GM21515 (cell line): ENCODE measurements at regions not wholly inside any gene's neighbourhood (a gene's known extent, or its start where the extent isn't known, plus 50 kb on each side); places are given as distances from the start of the nearest gene placed in this dataset.
"Not testable (repeated sequence)": the region's sequence is repeated elsewhere in the genome, so short reads cannot be mapped to it uniquely, and the experiment has no call there.

Source experiments
- ATAC-seq: cut with Tn5 transposase; IDR thresholded peaks from one replicate; pipeline ENCODE4 v1.9.1; 2021; ENCODE audit not compliant: unreplicated experiment

DNA sequence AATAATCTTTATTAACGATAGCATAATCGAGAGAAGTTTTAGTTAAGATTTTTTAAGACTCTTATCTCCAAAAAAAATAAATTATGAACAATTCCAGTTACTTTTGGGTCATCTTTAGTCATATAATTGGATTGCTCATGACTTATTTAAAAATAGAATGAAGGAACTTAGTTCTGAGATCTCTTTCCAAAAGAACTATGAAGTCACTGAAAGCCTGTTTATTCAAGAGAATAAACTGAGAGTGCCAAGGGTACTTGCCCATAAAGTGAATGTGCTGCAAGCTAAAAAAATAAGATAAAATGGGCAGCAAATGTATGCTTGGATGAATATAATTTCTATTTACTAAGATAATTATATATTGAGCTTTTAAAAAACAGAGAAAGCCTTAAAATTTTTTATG, 176.5 kb upstream of the PLSCR5 start:
- ATAC-seq: no peak

DNA sequence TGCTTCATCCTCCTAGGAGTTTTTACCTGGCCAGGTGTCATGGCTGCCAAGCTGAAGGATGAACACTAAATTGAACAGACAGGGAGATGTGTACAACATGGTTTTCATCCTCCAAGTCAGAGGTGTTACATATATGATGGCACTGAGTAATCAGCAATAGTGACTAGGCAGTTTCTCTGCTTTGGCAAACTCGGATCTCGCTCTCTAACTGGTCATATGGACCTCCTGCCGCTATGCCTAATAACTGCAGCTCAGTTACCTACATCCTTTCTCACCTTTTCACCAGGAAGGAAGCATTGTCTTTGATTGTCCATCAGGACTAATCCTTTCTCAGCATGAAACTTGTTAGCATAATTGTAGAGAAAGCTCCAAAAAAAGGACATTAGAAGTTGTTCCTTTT, 175.9 kb upstream of the PLSCR5 start:
- ATAC-seq: no peak

DNA sequence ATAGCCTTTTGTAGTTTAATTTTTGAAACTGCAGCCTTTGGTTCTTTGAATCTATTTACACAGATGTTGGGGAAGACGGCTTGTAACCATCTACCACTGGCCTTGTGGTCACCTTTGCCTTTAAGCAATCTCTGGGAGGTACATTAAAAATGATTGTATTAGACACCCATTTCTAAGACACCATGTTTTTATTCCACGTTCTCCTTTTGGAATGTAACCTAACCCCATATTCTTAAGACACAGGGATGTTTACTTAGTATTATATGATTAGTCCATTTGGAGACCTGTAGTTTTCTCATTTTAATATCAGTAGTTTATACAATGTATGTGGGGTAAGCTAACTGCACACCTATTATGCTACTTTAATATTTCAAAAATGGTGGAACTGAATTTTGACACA, 175.1 kb upstream of the PLSCR5 start:
- ATAC-seq: no peak

DNA sequence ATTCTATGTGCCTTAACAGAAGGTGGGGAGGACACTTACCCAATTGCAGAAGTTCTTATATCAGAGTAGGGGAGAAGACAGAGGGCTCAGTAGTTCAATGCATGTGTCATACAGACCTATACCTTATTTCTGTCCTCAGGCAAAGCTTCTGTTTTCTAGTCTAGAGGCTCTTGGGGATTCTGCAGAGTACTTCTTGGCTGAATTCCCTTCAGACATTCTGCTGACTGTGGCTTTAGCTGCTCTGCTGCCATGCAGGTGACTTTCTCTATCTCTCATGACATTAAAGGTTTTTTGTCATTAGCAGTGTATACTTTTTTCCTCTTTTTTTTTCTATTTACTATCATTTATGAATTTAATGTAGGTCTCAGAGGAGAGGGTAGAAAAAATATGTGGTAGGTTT, 172.8 kb upstream of the PLSCR5 start:
- no peak for ATAC-seq

DNA sequence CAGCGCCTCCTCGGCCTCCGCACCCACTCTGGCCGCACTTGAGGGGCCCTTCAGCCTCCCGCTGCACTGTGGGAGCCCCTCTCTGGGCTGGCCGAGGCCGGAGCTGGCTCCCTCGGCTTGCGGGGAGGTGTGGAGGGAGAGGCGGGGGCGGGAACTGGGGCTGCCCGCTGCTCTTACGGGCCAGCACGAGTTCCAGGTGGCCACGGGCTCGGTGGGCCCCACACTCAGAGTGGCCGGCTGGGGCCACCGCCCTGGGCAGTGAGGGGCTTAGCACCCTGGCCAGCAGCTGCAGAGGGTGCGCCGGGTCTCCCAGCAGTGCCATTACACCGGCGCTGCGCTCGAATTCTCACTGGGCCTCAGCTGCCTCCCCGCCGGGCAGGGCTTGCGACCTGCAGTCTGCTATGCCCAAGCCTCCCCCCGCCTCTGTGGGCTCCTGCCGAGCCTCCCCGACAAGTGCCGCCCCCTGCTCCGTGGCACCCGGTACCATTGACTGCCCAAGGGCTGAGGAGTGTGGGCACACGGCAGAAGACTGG, 167.1 kb upstream of the PLSCR5 start:
- ATAC-seq: no peak

DNA sequence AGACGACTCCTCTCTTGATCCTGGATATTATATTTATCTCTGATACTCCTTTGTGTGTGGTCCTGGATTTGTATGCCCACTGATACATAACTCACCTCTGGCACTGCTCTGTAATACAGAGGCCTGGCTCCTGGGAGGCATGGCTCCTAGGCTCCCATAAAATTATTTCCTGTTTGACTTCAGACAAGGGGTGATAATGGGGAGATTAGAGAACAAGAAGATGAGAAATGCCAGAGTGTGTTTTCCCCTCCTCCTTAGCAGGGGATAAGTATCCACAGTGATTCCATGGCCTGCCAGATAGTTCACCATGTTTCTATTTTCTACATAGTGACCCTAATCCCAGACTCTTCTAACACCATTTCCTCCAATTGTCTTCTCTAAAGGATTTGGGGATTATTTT, 165.7 kb upstream of the PLSCR5 start:
- ATAC-seq: no peak

DNA sequence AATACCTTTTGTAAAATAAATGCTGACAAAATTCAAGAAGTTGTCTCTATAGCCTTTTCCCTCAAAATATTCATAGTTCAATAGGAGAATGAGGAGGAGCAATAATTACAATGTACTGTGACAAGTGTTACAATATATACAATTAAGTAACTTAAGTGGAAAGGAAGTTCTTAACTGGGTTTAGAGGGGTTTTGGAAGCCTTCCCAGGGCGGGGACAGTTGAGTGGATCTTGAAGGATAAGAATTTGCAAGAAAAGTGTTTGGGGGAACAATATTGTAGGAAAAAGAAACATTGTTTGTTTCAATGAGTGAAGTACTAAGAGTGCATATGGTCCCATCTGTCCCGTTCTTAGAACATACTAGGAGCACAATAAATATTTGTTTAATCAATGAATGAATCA, 165.2 kb upstream of the PLSCR5 start:
- ATAC-seq: no peak

DNA sequence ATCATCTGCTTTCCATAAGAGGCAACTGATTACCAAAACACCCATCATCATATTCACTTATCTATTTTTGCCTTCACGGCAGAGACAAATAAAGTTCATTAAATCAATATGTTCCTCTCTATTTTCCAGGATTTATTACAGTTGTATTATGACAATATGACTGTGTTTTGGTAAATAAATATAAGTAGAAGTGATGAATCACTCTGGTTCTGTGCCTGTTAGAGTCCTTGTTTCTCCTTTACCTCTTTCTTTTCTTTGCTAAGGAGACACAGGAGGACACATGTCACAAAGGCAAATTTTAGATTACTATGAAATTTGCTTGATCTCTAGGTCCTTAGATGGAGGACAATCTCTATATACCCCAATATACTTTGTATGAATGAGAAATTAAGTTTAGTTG, 152.6 kb upstream of the PLSCR5 start:
- ATAC-seq: no peak

DNA sequence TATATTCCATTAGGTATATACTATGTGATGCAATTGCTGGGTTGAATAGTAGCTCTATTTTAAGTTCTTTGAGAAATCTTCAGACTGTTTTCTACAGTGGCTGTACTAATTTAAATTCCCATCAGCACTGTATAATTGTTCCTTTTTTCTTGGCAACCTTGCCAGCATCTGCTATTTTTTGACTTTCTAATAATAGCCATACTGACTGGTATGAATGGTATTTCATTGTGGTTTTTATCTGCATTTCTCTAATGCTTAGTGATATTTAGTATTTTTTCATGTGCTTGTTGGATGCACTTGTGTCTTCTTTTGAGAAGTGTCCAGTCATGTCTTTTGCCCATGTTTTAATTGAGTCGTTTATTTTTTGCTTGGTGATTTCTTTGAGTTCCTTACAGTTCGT, 145.1 kb upstream of the PLSCR5 start:
- ATAC-seq: no peak

DNA sequence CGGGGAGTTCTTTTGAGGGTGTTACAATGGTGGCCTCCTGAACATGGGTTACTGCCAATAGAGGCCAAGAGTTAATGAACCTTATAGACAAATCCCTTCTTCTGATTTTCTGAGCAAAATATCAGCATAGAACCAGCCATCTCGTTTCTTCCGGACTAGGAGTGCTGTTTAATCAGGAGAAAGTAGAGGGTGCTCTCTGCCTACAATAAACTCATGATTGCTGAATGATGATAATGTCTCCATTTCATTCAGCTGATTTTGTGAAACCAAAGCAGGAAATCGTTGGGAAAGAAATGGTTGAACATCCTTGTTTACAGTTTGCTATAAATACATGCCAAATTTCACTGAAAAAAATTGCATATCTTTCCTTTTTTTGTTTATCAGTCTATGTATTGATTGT, 142.8 kb upstream of the PLSCR5 start:
- ATAC-seq: no peak

DNA sequence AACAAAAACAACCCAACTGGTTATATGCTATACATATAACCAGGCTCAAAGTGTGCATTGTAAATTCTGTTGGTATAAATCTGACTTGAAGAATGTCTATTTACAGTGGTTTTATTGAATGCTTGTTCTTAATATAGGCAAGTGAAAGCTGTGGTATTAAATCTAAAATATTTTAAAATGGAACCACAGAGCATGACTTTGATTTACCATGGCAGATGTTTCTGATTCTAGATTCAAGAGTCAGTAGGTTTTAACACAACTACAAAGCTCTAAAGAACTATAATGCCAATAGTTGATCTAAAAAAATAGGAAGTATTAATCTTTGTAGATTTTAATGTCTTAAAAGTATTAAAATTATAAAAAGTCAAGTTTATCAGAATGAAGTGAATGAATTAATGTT, 141.9 kb upstream of the PLSCR5 start:
- ATAC-seq: no peak

DNA sequence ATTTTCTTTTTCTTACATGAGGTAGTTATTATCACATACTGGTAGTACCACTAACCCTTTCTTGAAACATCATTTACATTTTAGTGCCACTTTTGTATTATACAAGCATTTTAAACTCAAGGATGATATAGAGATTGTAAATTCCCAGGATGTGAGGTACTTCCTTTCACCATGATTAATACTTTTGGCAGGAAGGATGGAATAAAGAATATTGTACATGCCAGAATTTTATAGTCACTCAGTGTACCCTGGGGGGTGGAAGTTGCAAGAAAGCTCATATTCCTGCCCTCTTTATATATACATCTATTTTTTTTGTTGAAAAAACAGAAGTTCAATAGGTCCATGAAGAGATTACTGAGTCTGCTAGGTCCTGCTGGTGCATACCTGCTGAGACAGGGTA, 141.0 kb upstream of the PLSCR5 start:
- ATAC-seq: no peak

DNA sequence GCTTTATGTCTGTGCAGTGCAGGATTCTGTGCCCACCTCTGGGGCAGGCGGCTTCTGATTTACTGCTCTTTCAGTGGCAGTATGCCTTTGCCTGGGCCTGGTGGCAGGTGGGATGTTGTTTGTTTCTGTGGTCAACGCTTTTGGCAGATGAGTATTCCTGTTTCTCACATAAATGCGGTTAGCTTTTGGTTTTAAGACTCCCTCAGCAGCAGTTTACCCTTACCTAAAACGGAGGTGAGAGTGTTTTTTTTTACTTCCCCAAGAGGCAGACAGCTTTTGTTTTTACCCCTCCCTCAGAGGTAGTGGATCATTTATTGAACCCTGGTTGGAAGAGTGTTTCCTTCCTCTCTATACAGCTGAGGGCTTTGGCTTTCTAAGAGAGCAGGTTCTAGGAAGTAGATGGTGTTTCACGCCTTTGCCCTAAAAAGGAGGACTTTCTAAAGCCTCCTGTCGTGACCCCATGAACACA, 134.1 kb upstream of the PLSCR5 start:
- ATAC-seq: peak; percentile 54

DNA sequence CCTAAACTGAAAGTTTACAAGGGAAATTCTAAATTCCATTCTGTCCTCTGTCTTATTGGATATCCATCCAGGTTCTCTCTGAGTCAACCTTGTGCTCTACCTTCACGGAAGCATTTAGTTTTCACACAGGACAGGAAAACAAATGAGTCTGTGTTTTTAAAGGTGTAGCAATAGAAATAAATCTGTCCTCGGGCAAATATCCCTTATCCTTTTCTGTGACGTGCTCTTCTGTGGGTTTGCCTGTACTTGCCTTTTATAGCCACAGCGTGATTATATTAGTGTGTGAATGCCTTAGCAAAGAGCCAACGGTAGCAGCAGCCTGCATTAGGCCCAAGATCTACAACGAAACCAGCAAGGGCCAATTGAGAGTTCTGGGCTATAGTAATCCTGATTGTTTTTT, 127.2 kb upstream of the PLSCR5 start:
- ATAC-seq: no peak

DNA sequence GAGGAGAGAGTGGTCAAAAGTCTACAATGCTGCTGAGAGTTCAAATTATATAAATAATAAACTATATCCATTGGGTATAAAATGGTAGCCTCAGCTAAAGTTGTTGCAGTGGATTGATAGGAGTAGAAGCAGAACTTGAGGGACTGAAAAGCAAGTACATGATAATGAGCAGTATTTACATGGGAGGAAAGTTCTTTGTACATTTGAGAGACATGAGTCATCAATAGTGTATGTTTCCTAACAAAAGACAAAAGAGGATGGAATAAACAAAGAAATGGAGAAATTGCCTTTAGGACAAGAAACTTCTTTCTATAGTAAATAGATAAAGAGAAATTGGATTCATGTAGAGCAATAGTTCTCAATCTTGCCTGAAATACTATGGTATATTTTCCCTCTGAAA, 110.0 kb upstream of the PLSCR5 start:
- ATAC-seq: no peak

DNA sequence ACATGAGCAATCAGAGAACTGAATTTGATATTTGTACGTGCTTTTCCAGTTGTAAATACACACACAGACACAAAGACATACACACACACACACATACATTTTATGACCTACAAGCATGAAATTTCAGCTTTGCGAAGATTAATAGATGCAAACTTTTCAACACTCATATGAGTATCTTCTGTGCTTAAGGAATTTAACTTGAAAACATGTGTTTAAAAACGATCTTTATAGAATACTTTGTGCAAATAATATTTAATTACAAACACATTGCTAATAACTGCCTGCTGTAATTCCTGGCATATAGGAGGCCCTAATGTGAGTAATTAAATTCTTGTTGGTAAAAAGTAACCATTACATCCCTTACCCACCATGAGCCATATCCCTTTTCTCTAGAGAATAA, 107.7 kb upstream of the PLSCR5 start:
- ATAC-seq: no peak

DNA sequence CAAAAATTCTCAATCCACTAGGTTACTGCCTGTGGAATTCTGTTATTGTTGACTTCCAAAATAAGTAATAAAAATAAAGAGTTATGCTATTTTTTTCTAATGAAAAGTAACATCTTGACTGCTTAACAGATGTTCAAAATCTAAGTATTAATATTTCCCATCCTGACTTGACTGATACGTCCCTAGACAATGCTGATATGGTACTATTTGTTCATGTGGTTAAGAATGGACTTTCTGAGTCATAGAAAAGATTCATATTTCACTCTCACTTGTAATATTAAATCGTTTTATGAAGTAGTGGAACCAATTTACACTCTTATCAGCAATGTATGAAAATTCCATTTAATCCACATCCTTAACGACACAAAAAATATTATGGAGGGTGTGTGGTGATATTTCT, 104.8 kb upstream of the PLSCR5 start:
- no peak for ATAC-seq

DNA sequence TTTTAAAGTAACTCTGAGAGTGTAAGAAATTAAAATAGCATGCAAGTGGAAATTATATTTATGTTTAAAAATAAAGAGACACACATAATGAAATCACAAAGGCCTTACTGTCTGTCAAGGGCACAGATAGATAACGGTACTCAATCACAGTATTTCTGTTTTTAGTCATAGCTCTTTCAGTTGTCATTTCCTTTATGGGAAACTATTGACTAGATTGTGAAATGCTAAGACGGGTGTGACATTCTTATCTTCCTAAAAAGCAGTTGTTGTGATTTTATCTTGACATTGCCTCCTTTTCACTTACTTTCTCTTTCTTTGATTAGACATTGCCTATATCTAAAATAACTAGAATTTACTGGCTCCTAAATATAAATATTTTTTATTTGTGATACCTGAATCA, 100.1 kb upstream of the PLSCR5 start:
- ATAC-seq: peak; percentile 78

DNA sequence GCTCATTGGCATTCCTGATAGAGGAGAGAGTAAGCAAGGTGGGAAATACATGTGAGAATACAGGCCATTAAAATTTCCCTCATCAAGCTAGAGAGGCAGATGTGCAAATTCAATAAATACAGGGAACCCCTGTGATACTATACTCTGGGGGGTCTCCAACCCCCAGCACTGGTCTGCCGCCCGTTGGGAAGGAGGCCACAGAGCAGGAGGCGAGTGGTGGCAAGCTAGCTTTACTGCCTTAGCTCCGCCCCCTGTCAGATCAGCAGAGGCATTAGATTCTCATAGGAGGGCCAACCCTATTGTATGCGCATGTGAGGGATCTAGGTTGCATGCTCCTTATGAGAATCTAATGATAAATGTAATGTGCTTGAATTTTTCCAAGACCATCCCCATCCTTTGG, 97.1 kb upstream of the PLSCR5 start:
- ATAC-seq: no peak

DNA sequence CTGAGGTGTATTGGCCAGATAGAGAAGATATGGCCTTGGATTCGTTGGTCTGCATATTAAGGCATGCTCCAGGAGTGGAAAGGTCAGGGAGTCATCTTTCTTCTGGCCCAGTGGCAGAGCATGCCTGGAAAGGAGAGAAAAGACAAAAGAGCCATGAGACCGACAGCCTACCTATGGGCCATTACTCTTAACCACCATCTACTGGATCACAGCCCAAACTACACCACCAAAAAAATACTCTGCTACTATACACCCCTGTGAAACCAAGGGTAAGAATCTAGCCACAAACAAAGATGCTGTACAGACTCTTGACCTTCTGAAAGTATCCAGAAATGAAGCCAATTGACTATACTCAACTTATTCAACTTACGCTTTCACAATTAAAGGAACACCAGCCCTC, 96.1 kb upstream of the PLSCR5 start:
- ATAC-seq: no peak

DNA sequence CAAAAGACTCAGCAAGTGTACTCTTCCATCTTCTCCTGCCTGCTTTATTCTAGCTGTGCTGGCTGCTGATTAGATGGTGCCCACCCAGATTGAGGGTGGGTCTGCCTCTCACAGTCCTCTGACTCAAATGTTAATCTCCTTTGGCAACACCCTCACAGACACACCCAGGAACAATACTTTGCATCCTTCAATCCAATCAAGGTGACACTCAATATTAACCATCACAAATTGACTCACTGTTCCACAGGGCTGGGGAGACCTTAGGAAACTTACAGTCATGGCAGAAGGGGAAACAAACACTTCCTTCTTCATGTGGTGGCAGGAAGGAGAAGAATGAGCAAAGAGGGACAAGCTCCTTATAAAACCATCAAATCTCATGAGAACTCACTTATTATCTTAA, 94.9 kb upstream of the PLSCR5 start:
- not testable (repeated sequence) for ATAC-seq

DNA sequence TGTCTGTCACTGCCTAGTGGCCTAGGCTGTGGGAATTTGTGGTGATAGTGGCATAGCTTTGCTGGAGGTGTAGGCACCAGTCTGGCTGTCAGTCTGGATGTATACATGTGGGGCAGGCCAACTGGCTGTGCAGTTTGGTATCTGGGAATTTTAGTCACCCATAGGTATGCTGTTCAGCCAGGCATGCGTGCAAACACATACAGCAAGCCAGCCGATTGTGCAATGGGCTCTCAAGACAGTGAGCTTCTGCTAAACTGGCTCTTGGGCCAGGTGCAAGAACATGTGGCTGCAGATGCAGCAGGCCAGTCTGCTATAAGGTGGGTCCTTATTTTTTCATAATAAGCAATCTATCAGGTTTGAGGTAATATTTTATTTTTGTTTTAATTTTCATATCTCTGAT, 87.1 kb upstream of the PLSCR5 start:
- no peak for ATAC-seq

DNA sequence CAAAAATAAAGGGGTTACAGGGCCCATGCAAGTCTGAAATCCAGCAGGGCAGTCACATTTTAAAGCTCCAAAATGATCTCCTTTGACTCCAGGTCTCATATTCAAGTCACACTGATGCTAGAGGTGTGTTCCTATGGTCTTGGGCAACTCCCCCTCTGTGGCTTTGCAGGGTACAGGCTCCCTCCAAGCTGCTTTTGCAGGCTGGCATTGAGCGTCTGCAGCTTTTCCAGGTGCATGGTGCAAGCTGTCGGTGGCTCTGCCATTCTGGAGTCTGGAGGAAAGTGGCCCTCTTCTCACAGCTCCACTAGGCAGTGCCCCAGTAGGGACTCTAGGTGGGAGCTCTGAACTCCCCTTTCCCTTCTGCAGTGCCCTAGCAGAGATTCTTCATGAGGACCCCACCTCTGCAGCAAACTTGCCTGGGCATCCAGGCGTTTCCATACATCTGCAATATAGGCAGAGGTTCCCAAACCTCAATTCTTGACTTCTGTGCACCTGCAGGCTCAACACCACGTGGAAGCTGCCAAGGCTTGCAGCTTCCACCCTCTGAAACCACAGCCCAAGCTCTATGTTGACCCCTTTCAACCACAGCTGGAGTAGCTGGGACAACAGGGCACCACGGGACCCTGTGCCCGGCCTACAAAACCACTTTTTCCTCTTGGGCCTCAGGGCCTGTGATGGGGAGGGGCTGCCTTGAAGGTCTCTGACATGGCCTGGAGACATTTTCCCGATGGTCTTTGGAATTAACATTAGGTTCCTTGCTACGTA, 80.1 kb upstream of the PLSCR5 start:
- ATAC-seq: no peak
